ENCODE measurements at regions not wholly inside any gene's neighbourhood (a gene's known extent, or its start where the extent isn't known, plus 50 kb on each side); places are given as distances from the start of the nearest gene placed in this dataset.
"Not testable (repeated sequence)": the region's sequence is repeated elsewhere in the genome, so short reads cannot be mapped to it uniquely, and the experiment has no call there.

- peak overlapping the region; percentile 78 for H3K4me3 ChIP-seq (ENCODE audit: low read depth, low read length)
- no peak for TF ChIP-seq CTCF (conservative IDR thresholded peaks at IDR 0.05; ENCODE audit: low read depth, low read length)
- no peak for DNase-seq (ENCODE audit: low read depth)
These were observed 50.9 kb downstream of the ANXA2R start for GRCh38 chr5:42989190-42989589.

DNA sequence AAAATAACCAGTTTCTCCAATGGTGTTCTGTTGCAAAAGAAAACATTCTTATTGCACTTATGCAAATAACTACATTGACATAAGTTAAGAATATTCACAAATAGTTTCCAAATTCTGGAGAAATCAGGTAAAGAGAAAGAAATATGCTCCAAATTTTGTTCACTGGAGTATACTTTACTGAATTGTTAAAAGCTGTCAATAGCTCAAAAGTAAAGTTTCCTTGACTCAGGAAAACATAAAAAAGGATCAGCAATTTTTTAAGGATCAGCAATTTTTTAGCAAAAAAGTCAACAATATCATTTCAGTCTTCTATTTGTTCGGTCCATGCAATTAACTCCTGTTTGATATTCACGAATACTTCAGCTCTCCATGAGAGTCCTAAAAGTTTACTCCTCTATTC is 51.6 kb downstream of the ANXA2R start:
- DNase-seq (ENCODE audit: low read depth): no peak
- H3K4me3 ChIP-seq (ENCODE audit: low read depth, low read length): peak overlapping the region; percentile 78
- no peak for TF ChIP-seq CTCF (conservative IDR thresholded peaks at IDR 0.05; ENCODE audit: low read depth, low read length)

DNA sequence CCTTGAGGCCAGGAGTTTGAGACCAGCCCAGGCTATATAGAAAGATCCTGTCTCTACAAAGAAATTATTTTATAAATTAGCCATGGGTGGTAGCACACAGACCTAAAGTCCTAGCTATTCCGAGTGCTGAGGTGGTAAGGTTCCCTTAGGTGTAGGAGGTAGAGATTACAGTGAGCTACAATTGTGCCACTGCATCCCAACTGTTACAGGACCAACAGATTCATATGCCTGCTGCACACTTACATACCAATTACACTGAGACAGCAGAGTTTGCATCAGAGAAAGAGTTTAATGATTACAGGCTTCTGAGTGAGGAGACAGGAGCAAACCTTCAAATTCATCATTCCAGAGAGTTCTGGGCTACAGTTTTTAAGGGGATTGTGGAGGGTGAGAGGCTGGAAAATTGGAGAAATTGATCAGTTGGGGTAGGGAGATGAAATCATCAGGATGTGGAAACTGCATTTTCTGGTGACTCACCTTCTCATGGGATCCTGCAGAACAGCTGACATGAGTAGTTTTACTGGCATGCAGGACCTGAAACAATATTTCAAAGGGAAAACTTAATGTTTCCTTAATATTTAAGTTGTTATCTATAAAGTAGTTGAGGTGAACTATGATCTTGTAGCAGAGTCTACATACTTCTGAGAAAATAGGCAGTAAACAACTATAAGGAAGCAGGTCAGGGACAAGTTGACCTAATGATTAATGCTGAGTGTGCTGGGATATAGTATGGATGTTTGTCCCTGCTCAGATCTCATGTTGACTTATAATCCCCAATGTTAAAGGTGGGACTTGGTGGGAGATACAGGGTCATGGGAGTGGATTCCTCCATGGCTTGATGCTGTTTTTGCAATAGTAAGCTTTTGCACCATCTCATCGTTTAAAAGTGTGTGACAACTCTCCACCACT is 54.7 kb downstream of the ANXA2R start:
- no peak overlapping the region for H3K4me3 ChIP-seq (ENCODE audit: low read depth, low read length)
- TF ChIP-seq CTCF (conservative IDR thresholded peaks at IDR 0.05; ENCODE audit: low read depth, low read length): no peak
- peak; percentile 86 for DNase-seq (ENCODE audit: low read depth)

- no peak for DNase-seq (ENCODE audit: low read depth)
- no peak for TF ChIP-seq CTCF (conservative IDR thresholded peaks at IDR 0.05; ENCODE audit: low read depth, low read length)
These were observed 55.8 kb downstream of the ANXA2R start for GRCh38 chr5:42984307-42984706.

GRCh38 chr5:42982107-42982622 is 58.0 kb downstream of the ANXA2R start:
- no peak overlapping the region for H3K4me3 ChIP-seq (ENCODE audit: low read depth, low read length)
- TF ChIP-seq CTCF (conservative IDR thresholded peaks at IDR 0.05; ENCODE audit: low read depth, low read length): no peak
- DNase-seq (ENCODE audit: low read depth): no peak

More at GRCh38 chr5:42984307-42984706, 55.8 kb downstream of the ANXA2R start:
- no peak overlapping the region for H3K4me3 ChIP-seq (ENCODE audit: low read depth, low read length)

GRCh38 chr5:42981417-42982106 is 58.6 kb downstream of the ANXA2R start:
- not testable (repeated sequence) for DNase-seq (ENCODE audit: low read depth); H3K4me3 ChIP-seq (ENCODE audit: low read depth, low read length)

DNA sequence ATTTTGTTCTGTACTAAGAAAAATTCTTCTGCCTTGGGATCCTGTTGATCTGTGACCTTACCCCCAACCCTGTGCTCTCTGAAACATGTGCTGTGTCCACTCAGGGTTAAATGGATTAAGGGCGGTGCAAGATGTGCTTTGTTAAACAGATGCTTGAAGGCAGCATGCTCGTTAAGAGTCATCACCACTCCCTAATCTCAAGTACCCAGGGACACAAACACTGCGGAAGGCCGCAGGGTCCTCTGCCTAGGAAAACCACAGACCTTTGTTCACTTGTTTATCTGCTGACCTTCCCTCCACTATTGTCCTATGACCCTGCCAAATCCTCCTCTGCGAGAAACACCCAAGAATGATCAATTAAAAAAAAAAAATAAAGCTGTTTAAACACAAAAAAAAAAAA is 59.1 kb downstream of the ANXA2R start:
- not testable (repeated sequence) for DNase-seq (ENCODE audit: low read depth); H3K4me3 ChIP-seq (ENCODE audit: low read depth, low read length)

DNA sequence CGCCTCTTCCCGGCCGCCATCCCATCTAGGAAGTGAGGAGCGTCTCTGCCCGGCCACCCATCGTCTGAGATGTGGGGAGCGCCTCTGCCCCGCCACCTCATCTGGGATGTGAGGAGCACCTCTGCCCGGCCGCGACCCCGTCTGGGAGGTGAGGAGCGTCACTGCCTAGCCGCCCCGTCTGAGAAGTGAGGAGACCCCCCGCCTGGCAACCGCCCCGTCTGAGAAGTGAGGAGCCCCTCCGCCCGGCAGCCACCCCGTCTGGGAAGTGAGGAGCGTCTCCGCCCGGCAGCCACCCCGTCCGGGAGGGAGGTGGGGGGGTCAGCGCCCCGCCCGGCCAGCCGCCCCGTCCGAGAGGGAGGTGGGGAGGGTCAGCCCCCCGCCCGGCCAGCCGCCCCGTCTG is 59.7 kb downstream of the ANXA2R start:
- not testable (repeated sequence) for DNase-seq (ENCODE audit: low read depth); H3K4me3 ChIP-seq (ENCODE audit: low read depth, low read length)

GRCh38 chr5:42979242-42979641 is 60.9 kb downstream of the ANXA2R start:
- DNase-seq (ENCODE audit: low read depth); H3K4me3 ChIP-seq (ENCODE audit: low read depth, low read length): not testable (repeated sequence)
